ENCODE measurements at regions not wholly inside any gene's neighbourhood (a gene's known extent, or its start where the extent isn't known, plus 50 kb on each side); places are given as distances from the start of the nearest gene placed in this dataset.

- no peak for DNase-seq
Measured at GRCh38 chr14:53601409-53601808, 355.2 kb downstream of the BMP4 start.

- no peak for DNase-seq
Measured at GRCh38 chr14:53599221-53599945, 357.2 kb downstream of the BMP4 start.

DNA sequence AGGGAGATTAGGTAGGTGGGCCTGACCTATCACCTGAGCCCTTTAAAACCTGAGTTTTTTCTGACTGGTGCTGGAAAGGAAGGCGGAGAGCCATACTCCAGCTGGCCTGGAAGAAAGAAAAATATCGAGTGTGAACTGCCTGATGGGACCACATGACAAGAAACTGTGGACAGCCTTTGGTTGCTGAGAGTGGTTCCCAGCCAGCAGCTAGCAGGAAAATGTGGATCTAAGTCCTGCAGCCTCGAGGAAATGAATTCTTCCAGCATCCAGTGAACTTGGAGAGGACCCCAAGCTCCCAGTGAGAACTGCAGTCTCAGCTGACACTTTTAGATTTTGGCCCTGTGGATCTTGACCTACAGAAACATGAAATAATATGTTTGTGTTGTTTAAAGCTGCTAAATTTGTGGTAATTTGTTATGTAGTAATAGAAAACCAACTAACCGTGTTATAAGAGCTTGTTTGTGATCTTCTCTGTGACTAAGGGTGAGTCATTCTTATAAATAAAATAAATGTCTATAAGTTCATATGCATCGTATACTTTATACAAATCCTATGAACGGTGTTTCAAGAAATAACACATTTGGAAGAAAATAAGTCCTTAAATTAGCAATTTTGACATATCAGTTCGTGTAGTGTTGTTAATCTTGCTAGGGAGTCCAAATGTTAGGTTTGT is 359.6 kb downstream of the BMP4 start:
- DNase-seq: no peak

DNA sequence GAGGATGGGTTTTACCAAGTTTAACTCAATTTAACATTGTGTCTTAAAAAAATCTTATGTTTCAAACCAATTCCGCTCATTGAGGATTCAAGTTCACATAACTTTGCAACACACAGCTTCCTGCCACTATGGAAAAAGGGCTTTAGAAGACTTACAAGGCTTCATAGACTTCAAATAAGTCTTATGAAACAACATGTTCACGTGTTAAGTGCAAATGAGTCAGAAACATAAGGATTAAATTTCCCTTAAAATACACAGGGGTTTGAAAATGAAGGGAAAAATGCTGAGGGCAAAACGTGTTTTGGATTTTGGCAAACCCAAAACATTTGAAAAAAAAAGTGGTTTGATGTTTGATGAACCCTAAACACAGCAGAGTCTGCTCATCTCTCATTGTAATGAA is 364.8 kb downstream of the BMP4 start:
- DNase-seq: no peak

DNA sequence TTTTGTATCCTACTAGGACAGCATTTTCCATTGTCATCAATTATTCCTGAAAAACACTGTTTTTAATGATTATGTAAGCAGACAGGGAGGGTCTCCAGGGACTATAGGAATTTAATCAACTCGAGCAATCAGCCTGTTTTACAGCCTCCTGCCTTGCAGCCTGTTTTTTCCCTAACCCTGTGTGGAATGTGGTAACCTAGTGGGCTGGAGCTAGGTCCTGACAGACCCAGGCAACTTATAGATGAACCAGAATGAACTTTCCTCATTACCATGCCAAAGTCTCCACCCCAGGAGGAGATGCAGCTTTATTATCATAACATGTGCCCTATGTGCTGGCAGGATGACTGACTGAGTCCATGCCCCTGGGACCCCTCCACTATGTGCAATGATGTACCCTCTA is 375.1 kb downstream of the BMP4 start:
- no peak for DNase-seq

- no peak for DNase-seq
Measured at GRCh38 chr14:53571641-53572328, 384.8 kb downstream of the BMP4 start.

GRCh38 chr14:53570411-53571387 is 385.9 kb downstream of the BMP4 start:
- no peak for DNase-seq

- no peak for DNase-seq
Measured at GRCh38 chr14:53569446-53569845, 387.2 kb downstream of the BMP4 start.

- DNase-seq: no peak
Measured at GRCh38 chr14:53567236-53567780, 389.3 kb downstream of the BMP4 start.

DNA sequence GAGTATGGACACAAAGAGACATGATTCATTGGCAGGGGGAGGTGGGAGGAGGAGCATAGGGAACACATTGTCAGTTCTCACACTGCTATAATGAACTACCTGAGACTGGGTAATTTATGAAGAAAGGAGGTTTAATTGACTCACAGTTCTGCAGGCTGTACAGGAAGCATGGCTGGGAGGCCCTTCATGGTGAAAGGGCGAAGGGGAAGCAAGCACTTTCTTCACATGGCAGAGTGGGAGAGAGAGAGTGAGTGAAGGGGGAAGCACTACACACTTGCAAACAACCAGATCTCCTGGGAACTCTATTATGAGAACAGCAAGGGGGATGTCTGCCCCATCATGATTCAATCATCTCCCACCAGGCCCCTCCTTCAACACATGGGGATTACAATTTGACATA is 391.8 kb downstream of the BMP4 start:
- no peak for DNase-seq

DNA sequence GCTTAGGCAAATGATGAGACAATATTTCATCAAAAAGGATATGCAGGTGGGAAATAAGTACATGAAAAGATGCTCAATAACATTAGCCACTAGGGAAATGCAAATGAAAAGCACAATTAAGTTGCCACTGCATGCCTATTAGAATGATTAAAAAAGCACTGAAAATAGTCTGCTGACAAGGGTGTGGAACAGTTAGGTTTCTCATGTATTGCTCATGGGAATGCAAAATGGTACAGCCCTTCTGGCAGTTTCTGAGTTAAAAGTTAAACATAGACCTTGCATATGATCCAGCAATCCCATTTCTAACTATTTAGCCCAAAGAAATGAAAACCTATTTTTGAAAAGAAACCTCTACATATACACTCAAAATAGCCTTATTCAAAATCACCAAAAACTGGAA is 393.0 kb downstream of the BMP4 start:
- no peak for DNase-seq

GRCh38 chr14:53553221-53553620 is 400.1 kb upstream of the DDHD1 start:
- DNase-seq: no peak

DNA sequence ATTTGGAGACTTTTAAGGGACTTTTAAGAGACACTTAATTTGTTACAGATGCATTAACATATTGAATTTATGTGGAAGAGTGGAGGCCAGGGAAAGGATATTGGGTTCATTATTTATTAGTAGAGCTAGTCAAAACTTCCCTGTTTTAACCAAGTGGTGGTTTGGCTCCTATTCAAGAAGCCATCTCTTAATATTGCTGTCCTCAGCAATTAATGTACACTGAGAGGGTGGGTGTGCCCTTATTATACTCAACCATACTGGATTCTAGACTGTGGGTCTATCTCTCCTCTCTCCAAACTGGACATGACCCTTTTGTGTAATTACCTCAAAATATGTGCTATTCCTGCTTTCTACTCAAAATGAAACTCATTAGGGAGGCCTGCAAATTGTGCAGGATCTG is 398.7 kb upstream of the DDHD1 start:
- DNase-seq: no peak

DNA sequence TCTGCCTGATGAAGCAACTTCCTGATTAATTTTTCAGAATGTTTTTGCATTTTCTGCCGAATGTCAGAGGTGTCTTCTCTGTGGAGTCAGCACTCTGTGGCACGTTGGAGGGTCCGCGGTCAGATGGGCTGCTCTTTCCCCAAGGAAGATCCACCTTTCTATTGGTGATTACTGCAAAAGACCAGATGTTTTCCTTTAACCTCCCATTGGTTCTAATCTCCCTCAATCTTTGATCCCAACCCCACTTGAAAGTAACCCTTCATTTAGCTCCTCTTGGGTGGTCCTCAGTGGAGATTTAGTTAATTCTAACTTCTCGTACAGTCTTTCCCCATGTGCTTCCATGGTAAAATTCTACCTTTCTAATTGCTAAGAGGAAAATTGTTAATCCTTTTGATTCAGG is 397.7 kb upstream of the DDHD1 start:
- no peak for DNase-seq

DNA sequence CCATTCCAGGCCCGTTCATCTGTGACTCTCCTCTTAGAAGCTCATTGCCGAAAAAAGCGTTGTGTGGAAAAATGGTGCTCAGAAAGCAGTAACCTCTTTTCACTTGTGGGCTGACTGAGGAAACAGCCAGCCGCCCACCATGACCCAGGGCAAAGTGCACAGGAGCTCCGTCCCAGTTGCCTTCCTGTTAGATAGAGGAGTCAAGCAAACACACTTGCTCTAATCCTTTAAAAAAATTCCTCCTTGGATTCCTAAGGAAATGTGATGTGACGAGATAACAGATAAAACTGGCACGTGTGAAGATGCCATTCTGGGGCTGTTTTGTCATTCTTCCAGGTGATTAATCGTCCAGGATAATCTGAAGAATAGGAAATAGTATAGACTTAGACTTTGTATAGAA is 396.8 kb upstream of the DDHD1 start:
- DNase-seq: no peak

GRCh38 chr14:53547593-53547992 is 394.5 kb upstream of the DDHD1 start:
- DNase-seq: no peak

DNA sequence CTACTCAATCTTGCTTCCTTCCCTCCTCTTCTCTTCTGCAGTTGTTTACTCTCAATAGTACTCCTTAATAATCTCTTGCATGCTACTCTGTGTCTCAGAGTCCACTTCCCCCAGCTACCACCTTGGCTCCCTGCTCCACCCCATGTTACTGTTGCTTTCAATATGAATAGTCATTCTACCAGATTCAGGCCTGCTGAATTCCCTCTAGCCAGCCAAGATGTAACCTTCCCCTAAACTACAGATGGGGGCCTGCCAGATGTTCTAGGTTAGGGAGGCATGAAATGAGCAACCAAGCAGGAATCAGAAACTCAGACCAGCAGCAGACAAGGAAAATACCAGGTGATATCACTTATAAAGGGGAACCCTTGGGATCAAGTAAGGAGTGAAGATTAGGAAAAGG is 392.1 kb upstream of the DDHD1 start:
- no peak for DNase-seq

- DNase-seq: no peak
Measured at GRCh38 chr14:53542732-53543131, 389.6 kb upstream of the DDHD1 start.

DNA sequence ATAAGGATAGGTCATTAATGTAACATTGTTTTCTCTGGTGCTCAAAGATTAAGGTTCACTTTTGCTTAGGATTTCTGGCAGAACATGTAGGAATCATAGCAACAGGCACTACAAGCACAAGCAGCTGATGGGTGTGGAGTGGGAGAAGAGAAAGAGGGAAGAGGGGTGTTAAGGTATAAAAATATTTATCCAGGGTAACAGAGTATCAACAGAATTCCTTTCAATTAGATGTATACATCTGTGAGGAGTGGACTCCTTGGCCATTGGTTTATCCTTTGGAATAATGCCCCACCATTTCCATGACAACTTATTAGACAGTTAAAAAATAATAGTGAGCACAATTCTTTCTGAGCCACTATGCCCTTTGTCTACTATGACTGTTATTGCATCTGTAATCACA is 388.3 kb upstream of the DDHD1 start:
- DNase-seq: no peak

DNA sequence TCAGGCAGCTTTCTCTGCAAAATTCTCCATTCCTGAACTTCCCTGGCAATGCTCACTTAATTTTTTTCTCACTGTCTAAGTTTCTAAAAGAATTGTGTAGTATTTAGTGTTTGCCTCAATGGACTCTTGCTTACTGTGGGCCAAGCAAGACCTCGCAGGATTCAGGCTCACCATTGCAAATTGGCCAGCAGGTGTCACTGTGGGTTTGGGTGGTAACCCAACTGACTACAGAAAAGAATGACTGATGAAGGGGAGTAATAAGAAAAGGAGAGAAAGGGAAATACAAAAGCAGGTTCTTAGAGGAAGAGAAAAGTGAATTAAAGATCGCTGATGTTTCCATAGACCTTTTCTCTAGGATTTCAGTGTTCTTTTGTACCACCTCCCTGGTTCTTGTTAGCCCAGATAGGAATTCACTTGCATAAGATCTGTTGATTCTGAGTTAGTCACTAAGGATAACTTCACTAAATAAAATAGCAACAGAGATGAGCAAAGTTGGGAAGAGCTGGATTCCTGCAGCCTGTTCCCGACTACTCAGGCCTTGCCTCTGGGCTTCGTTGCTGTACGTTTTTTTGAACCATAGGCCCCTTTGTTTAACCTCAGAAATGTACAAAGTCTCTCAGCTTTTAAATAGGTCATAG is 386.5 kb upstream of the DDHD1 start:
- no peak for DNase-seq

- DNase-seq: no peak
Measured at GRCh38 chr14:53538316-53538881, 385.3 kb upstream of the DDHD1 start.

Measured in effector CD8-positive, alpha-beta T cell (primary cell).